Psoas muscle (tissue), 7 donors: ENCODE measurements at regions not wholly inside any gene's neighbourhood (a gene's known extent, or its start where the extent isn't known, plus 50 kb on each side); places are given as distances from the start of the nearest gene placed in this dataset.

Experiments used
- ATAC-seq, 4 donors: fragments of 200-7000 bp; cut with Tn5 transposase; one replicate each; pipeline ENCODE4 v1.9.1; 2020; ENCODE audit warnings: moderate library complexity in 3 of 4, mild to moderate bottlenecking in 2 of 4
- DNase-seq, 2 donors: peaks; one replicate each; pipeline ENCODE4 v3.0.0-alpha.2; 2020
- H3K27ac ChIP-seq: fragments of 200-600 bp; one replicate; pipeline ENCODE4 v1.8.0; 2022
- H3K27me3 ChIP-seq, 3 donors: fragments of 200-600 bp in 1 of 3; one replicate each; pipeline versions ENCODE4 v1.6.1 to v1.8.0; 2013 to 2022; ENCODE audit warnings: low read length in 2 of 3, mild to moderate bottlenecking in 2 of 3, moderate library complexity in 1 of 3; ENCODE audit not compliant: insufficient read depth in 3 of 3
- H3K36me3 ChIP-seq, 2 donors: fragments of 200-600 bp in 1 of 2; one replicate each; pipeline versions ENCODE4 v1.6.1 to v1.8.0; 2013 to 2022; ENCODE audit warnings: low read depth in 1 of 2, mild to moderate bottlenecking in 1 of 2, moderate library complexity in 1 of 2; ENCODE audit not compliant: insufficient read depth in 1 of 2
- H3K4me1 ChIP-seq: fragments of 200-600 bp; one replicate; pipeline ENCODE4 v1.8.0; 2022
- H3K4me3 ChIP-seq: fragments of 200-600 bp; one replicate; pipeline ENCODE4 v1.8.0; 2022; ENCODE audit warnings: mild to moderate bottlenecking
- H3K9me3 ChIP-seq: fragments of 200-600 bp; one replicate; pipeline ENCODE4 v1.8.0; 2022
- CTCF ChIP-seq: fragments of 200-600 bp; IDR thresholded peaks from one replicate; pipeline ENCODE4 v1.8.0; 2022; ENCODE audit warnings: antibody characterized with exemption
- WGBS, 3 donors: extraction: QIAGEN DNeasy Blood & Tissue Kit; methylation state at CpG; one replicate each; pipeline versions ENCODE4 v1.1.6 to v1.1.7; 2013; 5-methylcytosine and 5-hydroxymethylcytosine counted together
- intact Hi-C, 2 donors: fragments of 100-400 bp; cut with DNase I; formaldehyde crosslinking; loops; one replicate each; pipeline versions ENCODE4 v1.11.0 to v1.14.2; 2022
- donor health status: healthy with polysubstance abuse.
- donor health status: DM: no; HTN: no; CAD: no; lungs with moderate emphysema.
- donor health status: Bipolar disorder and iron deficiency.
- donor health status: healthy.
- donor health status: DM: yes; HTN: yes; CAD: no.
- donor health status: DM: no; HTN: no; CAD: no.
- donor health status: DM: yes; HTN: yes; CAD: no.

DNA sequence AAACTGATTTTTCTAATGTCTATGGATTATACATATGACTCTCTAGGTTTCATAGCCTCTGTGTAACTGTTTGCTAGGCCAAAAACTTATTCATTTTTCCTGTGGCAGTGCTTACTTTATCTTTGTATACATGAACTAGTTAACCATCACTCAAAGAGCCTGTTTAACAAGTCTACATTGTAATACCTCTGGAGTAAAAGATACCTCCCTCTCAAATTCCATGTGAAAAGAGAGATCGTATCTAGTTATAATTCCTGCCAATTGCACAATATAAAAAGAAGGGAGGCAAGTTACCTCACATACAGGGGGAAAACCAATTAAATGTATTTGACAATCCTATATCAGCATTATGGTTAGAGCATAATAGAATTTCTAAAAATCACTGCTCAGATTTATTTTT, 271.9 kb upstream of the ST8SIA4 start:
- Histone ChIP-seq H3K27me3 (no peaks in the 10 kb centered on the region), H3K27ac (no peak overlapping the region), H3K4me1 (no peaks in the 10 kb centered on the region), H3K9me3 (no peaks in the 10 kb centered on the region), H3K4me3 (no peak overlapping the region), H3K36me3 (no peaks in the 10 kb centered on the region)
- ATAC-seq (no peak), DNase-seq (no peak)
- intact Hi-C loops, result no loop called here
- WGBS, 3 donors, result 56 to 67% (median 59%) methylated on average over 1 of the region's 1 CpG
- TF ChIP-seq CTCF, result no peak

- intact Hi-C loops, result no loop called here
- ATAC-seq (no peak), DNase-seq (no peak)
- 86% methylated on average over 4 of the region's 4 CpGs for WGBS, 3 donors
- no peak overlapping the region for H3K4me3 ChIP-seq
- H3K27ac ChIP-seq, result no peak overlapping the region
- no peaks in the 10 kb centered on the region for H3K9me3 ChIP-seq
- TF ChIP-seq CTCF, result no peak
- H3K36me3 ChIP-seq, result no peaks in the 10 kb centered on the region
- H3K4me1 ChIP-seq, result no peaks in the 10 kb centered on the region
- no peaks in the 10 kb centered on the region for H3K27me3 ChIP-seq
These were observed 260.0 kb upstream of the ST8SIA4 start for GRCh38 chr5:101163088-101163487.

- intact Hi-C loops, result no loop called here
- Histone ChIP-seq H3K27ac (no peak overlapping the region), H3K9me3 (no peaks in the 10 kb centered on the region), H3K4me3 (no peak overlapping the region), H3K36me3 (no peaks in the 10 kb centered on the region), H3K4me1 (no peaks in the 10 kb centered on the region), H3K27me3 (no peaks in the 10 kb centered on the region)
- 46 to 52% (median 50%) methylated on average over 1 of the region's 1 CpG for WGBS, 3 donors
- no peak for TF ChIP-seq CTCF
- no peak for ATAC-seq
- no peak for DNase-seq
These were observed 256.9 kb upstream of the ST8SIA4 start for GRCh38 chr5:101160002-101160401.

DNA sequence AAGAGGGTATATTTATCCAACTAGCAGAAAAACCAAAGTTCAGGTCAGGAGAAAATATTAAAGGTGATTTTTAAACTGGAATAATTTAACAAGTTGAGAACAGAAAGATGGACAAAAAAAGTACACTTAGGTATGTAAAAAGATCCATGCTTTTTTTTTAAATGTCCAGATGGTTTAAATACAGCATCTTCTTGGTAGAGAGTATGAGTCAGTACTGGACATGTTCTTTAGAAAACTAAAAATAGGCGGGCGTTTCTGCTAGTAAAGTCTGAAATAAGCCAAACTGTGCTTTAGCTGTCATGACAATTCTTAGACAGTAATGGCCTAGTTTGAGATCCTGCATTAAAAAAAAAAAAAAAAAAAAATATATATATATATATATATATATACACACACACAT, 255.9 kb upstream of the ST8SIA4 start:
- 71 to 93% (median 80%) methylated on average over 2 of the region's 2 CpGs for WGBS, 3 donors
- TF ChIP-seq CTCF, result no peak
- H3K4me1 ChIP-seq, result no peaks in the 10 kb centered on the region
- no peak overlapping the region for H3K27ac ChIP-seq
- H3K9me3 ChIP-seq, result no peaks in the 10 kb centered on the region
- intact Hi-C loops, result no loop called here
- no peaks in the 10 kb centered on the region for H3K27me3 ChIP-seq
- no peak for ATAC-seq
- no peak overlapping the region for H3K4me3 ChIP-seq
- no peaks in the 10 kb centered on the region for H3K36me3 ChIP-seq
- DNase-seq, result no peak

GRCh38 chr5:101153526-101153925, 250.4 kb upstream of the ST8SIA4 start:
- WGBS, 3 donors, result 82 to 94% (median 93%) methylated on average over 1 of the region's 1 CpG
- Histone ChIP-seq H3K27ac (no peak overlapping the region), H3K4me3 (no peak overlapping the region), H3K9me3 (no peaks in the 10 kb centered on the region), H3K27me3 (no peaks in the 10 kb centered on the region), H3K4me1 (no peaks in the 10 kb centered on the region), H3K36me3 (no peaks in the 10 kb centered on the region)
- intact Hi-C loops, result no loop called here
- TF ChIP-seq CTCF, result no peak
- ATAC-seq (no peak), DNase-seq (no peak)
